ENCODE measurements at regions not wholly inside any gene's neighbourhood (a gene's known extent, or its start where the extent isn't known, plus 50 kb on each side); places are given as distances from the start of the nearest gene placed in this dataset.
"Not testable (repeated sequence)": the region's sequence is repeated elsewhere in the genome, so short reads cannot be mapped to it uniquely, and the experiment has no call there.

GRCh38 chr2:186380805-186381204, 105.3 kb upstream of the ZC3H15 start:
- H3K4me1 ChIP-seq, result no peaks in the 10 kb centered on the region
- no peaks in the 10 kb centered on the region for H3K36me3 ChIP-seq
- no peak overlapping the region for H3K27ac ChIP-seq
- H3K27me3 ChIP-seq, result no peaks in the 10 kb centered on the region
- 88% methylated on average over 2 of the region's 2 CpGs for WGBS
- TF ChIP-seq POLR2A (IDR thresholded peaks at IDR 0.05) (no peak), EP300 (IDR thresholded peaks at IDR 0.05) (no peak), POLR2AphosphoS5 (IDR thresholded peaks at IDR 0.05) (no peak), CTCF (IDR thresholded peaks at IDR 0.05) (no peak)
- no peak overlapping the region for H3K4me3 ChIP-seq
- peaks cover 2% of the 10 kb centered on the region for H3K9me3 ChIP-seq
- no peak for DNase-seq (ENCODE audit: low spot score in 2 of 2)

- Histone ChIP-seq H3K9me3 (no peaks in the 10 kb centered on the region), H3K4me1 (no peaks in the 10 kb centered on the region), H3K27ac (no peak overlapping the region), H3K27me3 (no peaks in the 10 kb centered on the region), H3K36me3 (no peaks in the 10 kb centered on the region), H3K4me3 (no peak overlapping the region)
- no peak for DNase-seq (ENCODE audit: low spot score in 2 of 2)
- no peak for TF ChIP-seq CTCF (IDR thresholded peaks at IDR 0.05)
- no peak for TF ChIP-seq POLR2A (IDR thresholded peaks at IDR 0.05)
- TF ChIP-seq POLR2AphosphoS5 (IDR thresholded peaks at IDR 0.05), result no peak
- TF ChIP-seq EP300 (IDR thresholded peaks at IDR 0.05), result no peak
- WGBS, result 98% methylated on average over 13 of the region's 13 CpGs
Measured at GRCh38 chr2:186381573-186381972, 104.5 kb upstream of the ZC3H15 start.

- Histone ChIP-seq H3K9me3 (no peaks in the 10 kb centered on the region), H3K4me1 (no peaks in the 10 kb centered on the region), H3K27me3 (no peaks in the 10 kb centered on the region), H3K27ac (no peak overlapping the region), H3K4me3 (no peak overlapping the region), H3K36me3 (no peaks in the 10 kb centered on the region)
- no peak for DNase-seq (ENCODE audit: low spot score in 2 of 2)
- TF ChIP-seq POLR2AphosphoS5 (IDR thresholded peaks at IDR 0.05) (no peak), CTCF (IDR thresholded peaks at IDR 0.05) (no peak), POLR2A (IDR thresholded peaks at IDR 0.05) (no peak), EP300 (IDR thresholded peaks at IDR 0.05) (no peak)
- 87% methylated on average over 1 of the region's 1 CpG for WGBS
Measured at GRCh38 chr2:186382932-186383331, 103.1 kb upstream of the ZC3H15 start.

- TF ChIP-seq EP300 (IDR thresholded peaks at IDR 0.05) (no peak), CTCF (IDR thresholded peaks at IDR 0.05) (no peak), POLR2A (IDR thresholded peaks at IDR 0.05) (no peak), POLR2AphosphoS5 (IDR thresholded peaks at IDR 0.05) (no peak)
Measured at GRCh38 chr2:186384226-186384625, 101.8 kb upstream of the ZC3H15 start.

GRCh38 chr2:186385638-186386201, 100.3 kb upstream of the ZC3H15 start:
- WGBS, result 96% methylated on average over 4 of the region's 4 CpGs
- not testable (repeated sequence) for H3K27me3 ChIP-seq; H3K9me3 ChIP-seq; H3K4me1 ChIP-seq; DNase-seq (ENCODE audit: low spot score in 2 of 2); H3K36me3 ChIP-seq; H3K27ac ChIP-seq; H3K4me3 ChIP-seq

More at GRCh38 chr2:186384226-186384625, 101.8 kb upstream of the ZC3H15 start:
- H3K4me3 ChIP-seq, result no peak overlapping the region
- H3K9me3 ChIP-seq, result no peaks in the 10 kb centered on the region
- H3K27ac ChIP-seq, result no peak overlapping the region
- no peaks in the 10 kb centered on the region for H3K36me3 ChIP-seq
- H3K4me1 ChIP-seq, result no peaks in the 10 kb centered on the region
- no peaks in the 10 kb centered on the region for H3K27me3 ChIP-seq
- DNase-seq (ENCODE audit: low spot score in 2 of 2), result no peak

GRCh38 chr2:186399082-186399644, 86.9 kb upstream of the ZC3H15 start:
- Histone ChIP-seq H3K27ac (no peak overlapping the region), H3K4me1 (no peaks in the 10 kb centered on the region), H3K9me3 (no peaks in the 10 kb centered on the region), H3K27me3 (no peaks in the 10 kb centered on the region), H3K4me3 (no peak overlapping the region), H3K36me3 (no peaks in the 10 kb centered on the region)
- no peak for DNase-seq (ENCODE audit: low spot score in 2 of 2)
- TF ChIP-seq POLR2AphosphoS5 (IDR thresholded peaks at IDR 0.05) (no peak), EP300 (IDR thresholded peaks at IDR 0.05) (no peak), CTCF (IDR thresholded peaks at IDR 0.05) (no peak), POLR2A (IDR thresholded peaks at IDR 0.05) (no peak)
- WGBS, result 61% methylated on average over 4 of the region's 4 CpGs
